ENCODE measurements at regions not wholly inside any gene's neighbourhood (a gene's known extent, or its start where the extent isn't known, plus 50 kb on each side); places are given as distances from the start of the nearest gene placed in this dataset.

- no TSS peak for BruUV-seq (replicated peaks)
- intact Hi-C loops (cut with micrococcal nuclease; ENCODE audit: unreplicated experiment) (no loop called here), in situ Hi-C loops (cut with HindIII; ENCODE audit: extremely low pct_ligation_motif_present, low pct_unique_long_range_greater_than_20kb) (no loop called here)
- ATAC-seq (no peak), FAIRE-seq (no peak), DNase-seq (ENCODE audit: low spot score) (no peak)
- no peak overlapping the region for H3K4me2 ChIP-seq (ENCODE audit: low read depth, low read length)
- 0% methylated on average over 1 of the region's 1 CpG for WGBS (ENCODE audit: low lambda C conversion rate)
- no peaks in the 10 kb centered on the region for H4K20me1 ChIP-seq (ENCODE audit: insufficient read depth, low read length)
- H3K4me1 ChIP-seq (ENCODE audit: insufficient read depth, low read length), result peaks cover 16% of the 10 kb centered on the region
- H3K27ac ChIP-seq (ENCODE audit: extremely low read length, insufficient read depth, low read length), result no peak overlapping the region
- ChIA-PET POLR2A (no interaction called here), CTCF (ENCODE audit: low intra/inter-chr PET ratio, low total read pairs) (no interaction called here)
- H3K4me3 ChIP-seq (replicated peaks in 1 of 3; ENCODE audit: insufficient read depth in 1 of 3, low read depth in 2 of 3, low read length in 3 of 3), result no peak overlapping the region
- no peaks in the 10 kb centered on the region for H3K27me3 ChIP-seq (ENCODE audit: control insufficient read depth in 1 of 2, insufficient read depth in 2 of 2, low read length in 2 of 2)
- no peak overlapping the region for H3K9ac ChIP-seq (ENCODE audit: insufficient read depth, low read depth, low read length)
- TF ChIP-seq NFAT5 (CRISPR knock-in tag; IDR thresholded peaks at IDR 0.05) (no peak), MTF2 (CRISPR knock-in tag; IDR thresholded peaks at IDR 0.05; ENCODE audit: borderline replicate concordance) (no peak), ZNF83 (CRISPR knock-in tag; IDR thresholded peaks at IDR 0.05; ENCODE audit: borderline replicate concordance) (no peak), CAMTA2 (CRISPR knock-in tag; IDR thresholded peaks at IDR 0.05; ENCODE audit: borderline replicate concordance) (no peak), KAT7 (CRISPR knock-in tag; IDR thresholded peaks at IDR 0.05; ENCODE audit: borderline replicate concordance) (no peak), PAX8 (CRISPR knock-in tag; IDR thresholded peaks at IDR 0.05; ENCODE audit: borderline replicate concordance) (no peak), RBFOX2 (IDR thresholded peaks at IDR 0.05; ENCODE audit: low read depth, low read length) (no peak), ZNF547 (CRISPR knock-in tag; IDR thresholded peaks at IDR 0.05) (no peak)
- H3K9me3 ChIP-seq (ENCODE audit: low read length), result peaks cover 9% of the 10 kb centered on the region; the same call in 1 of the 2 replicates
- H3K36me3 ChIP-seq (replicated peaks in 1 of 2; ENCODE audit: control insufficient read depth in 1 of 2, insufficient read depth in 2 of 2, low read length in 2 of 2), result no peaks in the 10 kb centered on the region
- no peak overlapping the region for H2AFZ ChIP-seq (ENCODE audit: low read length)
- no peaks in the 10 kb centered on the region for H3K79me2 ChIP-seq (ENCODE audit: insufficient read depth, low read length)
Observed at GRCh38 chr5:163916861-163917260, 411.4 kb downstream of the MAT2B start.
